Lower leg skin (tissue), 3 donors: ENCODE measurements at regions not wholly inside any gene's neighbourhood (a gene's known extent, or its start where the extent isn't known, plus 50 kb on each side); places are given as distances from the start of the nearest gene placed in this dataset.

Experiments
- POLR2A ChIP-seq, 2 donors: fragments of 450-650 bp; IDR thresholded peaks; one replicate each; pipeline ENCODE4 v1.6.1; 2016 to 2017; ENCODE audit warnings: antibody characterized with exemption in 2 of 2, mild to moderate bottlenecking in 1 of 2, moderate library complexity in 1 of 2
- TF ChIP-seq, protein P1 (sequence below), 3 donors: fragments of 450-650 bp; IDR thresholded peaks; one replicate each; pipeline ENCODE4 v1.5.1; 2016; ENCODE audit warnings: antibody characterized with exemption in 3 of 3, mild to moderate bottlenecking in 3 of 3, moderate library complexity in 2 of 3

DNA sequence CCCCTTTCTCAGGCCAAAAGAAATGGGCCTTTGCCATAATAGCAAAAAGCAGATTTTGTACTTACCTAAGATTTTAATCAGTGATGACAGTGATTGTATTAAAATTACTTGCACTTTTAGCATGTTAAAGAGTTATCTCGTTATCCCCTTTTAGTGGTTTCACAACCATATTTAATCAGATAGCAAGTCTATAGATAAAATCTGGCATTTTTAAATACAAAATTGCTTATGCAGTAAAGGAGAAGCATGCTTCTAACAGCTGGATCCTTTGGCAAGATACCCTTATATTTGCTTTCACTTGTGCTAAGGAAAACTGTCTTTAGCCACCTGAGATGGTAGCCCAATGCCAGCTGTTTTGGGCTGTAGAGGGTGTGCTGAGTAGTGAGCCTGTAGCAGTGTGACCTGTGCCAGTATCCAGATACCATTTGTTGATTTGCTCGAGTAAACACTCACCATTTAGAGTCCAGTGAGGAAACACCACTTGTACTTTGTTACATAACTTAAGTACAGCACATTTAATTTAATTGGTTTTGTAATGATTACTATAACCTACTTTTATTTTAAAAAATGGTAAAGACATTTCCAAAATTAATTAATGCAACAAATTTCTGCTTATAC is 314.4 kb upstream of the ZP4 start:
- TF ChIP-seq POLR2A (IDR thresholded peaks at IDR 0.05), result no peak
- TF ChIP-seq, protein P1, sequence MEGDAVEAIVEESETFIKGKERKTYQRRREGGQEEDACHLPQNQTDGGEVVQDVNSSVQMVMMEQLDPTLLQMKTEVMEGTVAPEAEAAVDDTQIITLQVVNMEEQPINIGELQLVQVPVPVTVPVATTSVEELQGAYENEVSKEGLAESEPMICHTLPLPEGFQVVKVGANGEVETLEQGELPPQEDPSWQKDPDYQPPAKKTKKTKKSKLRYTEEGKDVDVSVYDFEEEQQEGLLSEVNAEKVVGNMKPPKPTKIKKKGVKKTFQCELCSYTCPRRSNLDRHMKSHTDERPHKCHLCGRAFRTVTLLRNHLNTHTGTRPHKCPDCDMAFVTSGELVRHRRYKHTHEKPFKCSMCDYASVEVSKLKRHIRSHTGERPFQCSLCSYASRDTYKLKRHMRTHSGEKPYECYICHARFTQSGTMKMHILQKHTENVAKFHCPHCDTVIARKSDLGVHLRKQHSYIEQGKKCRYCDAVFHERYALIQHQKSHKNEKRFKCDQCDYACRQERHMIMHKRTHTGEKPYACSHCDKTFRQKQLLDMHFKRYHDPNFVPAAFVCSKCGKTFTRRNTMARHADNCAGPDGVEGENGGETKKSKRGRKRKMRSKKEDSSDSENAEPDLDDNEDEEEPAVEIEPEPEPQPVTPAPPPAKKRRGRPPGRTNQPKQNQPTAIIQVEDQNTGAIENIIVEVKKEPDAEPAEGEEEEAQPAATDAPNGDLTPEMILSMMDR (IDR thresholded peaks at IDR 0.05), result no peak
